ENCODE measurements at regions not wholly inside any gene's neighbourhood (a gene's known extent, or its start where the extent isn't known, plus 50 kb on each side); places are given as distances from the start of the nearest gene placed in this dataset.

DNA sequence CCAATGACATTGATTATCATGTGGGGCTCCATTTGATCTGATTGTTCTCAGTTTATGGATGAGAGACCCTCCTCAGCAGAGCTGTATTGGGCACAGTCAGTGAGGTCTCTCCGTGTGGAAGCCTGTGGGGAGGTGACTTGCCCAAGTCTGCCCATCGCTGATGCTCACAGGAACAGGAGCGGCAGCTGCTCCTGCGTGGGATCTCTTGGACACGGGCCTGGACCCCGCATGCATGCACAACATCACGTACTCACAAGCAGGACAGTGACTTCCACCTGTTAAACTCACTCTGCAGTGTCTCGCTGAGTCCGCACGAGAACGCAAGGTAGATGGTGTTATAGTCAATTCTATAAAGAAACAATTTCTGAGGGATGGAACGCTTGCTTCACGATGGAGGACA lies 55.0 kb downstream of the KCNF1 start:
- Mint-ChIP-seq H3K27me3 (ENCODE audit: insufficient read depth, unreplicated experiment) (peaks cover 26% of the 10 kb centered on the region), H3K4me1 (ENCODE audit: low read depth, unreplicated experiment) (no peaks in the 10 kb centered on the region), H3K36me3 (ENCODE audit: insufficient read depth, unreplicated experiment) (no peaks in the 10 kb centered on the region), H3K4me3 (ENCODE audit: unreplicated experiment) (no peak overlapping the region), H3K27ac (ENCODE audit: unreplicated experiment) (no peak overlapping the region), H3K9me3 (ENCODE audit: unreplicated experiment) (no peaks in the 10 kb centered on the region)
- Histone ChIP-seq H3K9me3 (no peaks in the 10 kb centered on the region), H3K4me3 (ENCODE audit: low read depth, low read length) (no peak overlapping the region), H3K4me1 (no peaks in the 10 kb centered on the region), H3K36me3 (ENCODE audit: control insufficient read depth, insufficient read depth, low read length) (no peaks in the 10 kb centered on the region), H3K27me3 (replicated peaks; ENCODE audit: control insufficient read depth, insufficient read depth, low read length) (peaks cover 4% of the 10 kb centered on the region; the same call in 1 of the 2 replicates)
- no TSS peak for BruUV-seq (replicated peaks)
- DNase-seq: no peak
- intact Hi-C loops (cut with micrococcal nuclease; ENCODE audit: unreplicated experiment): no loop called here
- ChIA-PET CTCF (interaction anchor here (1.2 kb wide), 1 partner anchor 134 kb away, joined by 3 read pairs; no protein-coding TSS in a partner anchor), POLR2A (no interaction called here)
- TF ChIP-seq, protein P1, sequence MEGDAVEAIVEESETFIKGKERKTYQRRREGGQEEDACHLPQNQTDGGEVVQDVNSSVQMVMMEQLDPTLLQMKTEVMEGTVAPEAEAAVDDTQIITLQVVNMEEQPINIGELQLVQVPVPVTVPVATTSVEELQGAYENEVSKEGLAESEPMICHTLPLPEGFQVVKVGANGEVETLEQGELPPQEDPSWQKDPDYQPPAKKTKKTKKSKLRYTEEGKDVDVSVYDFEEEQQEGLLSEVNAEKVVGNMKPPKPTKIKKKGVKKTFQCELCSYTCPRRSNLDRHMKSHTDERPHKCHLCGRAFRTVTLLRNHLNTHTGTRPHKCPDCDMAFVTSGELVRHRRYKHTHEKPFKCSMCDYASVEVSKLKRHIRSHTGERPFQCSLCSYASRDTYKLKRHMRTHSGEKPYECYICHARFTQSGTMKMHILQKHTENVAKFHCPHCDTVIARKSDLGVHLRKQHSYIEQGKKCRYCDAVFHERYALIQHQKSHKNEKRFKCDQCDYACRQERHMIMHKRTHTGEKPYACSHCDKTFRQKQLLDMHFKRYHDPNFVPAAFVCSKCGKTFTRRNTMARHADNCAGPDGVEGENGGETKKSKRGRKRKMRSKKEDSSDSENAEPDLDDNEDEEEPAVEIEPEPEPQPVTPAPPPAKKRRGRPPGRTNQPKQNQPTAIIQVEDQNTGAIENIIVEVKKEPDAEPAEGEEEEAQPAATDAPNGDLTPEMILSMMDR (IDR thresholded peaks at IDR 0.05; ENCODE audit: insufficient read depth in 1 of 2, low read depth in 1 of 2, low read length in 1 of 2, severe bottlenecking in 1 of 2, unreplicated experiment in 1 of 2): no peak

DNA sequence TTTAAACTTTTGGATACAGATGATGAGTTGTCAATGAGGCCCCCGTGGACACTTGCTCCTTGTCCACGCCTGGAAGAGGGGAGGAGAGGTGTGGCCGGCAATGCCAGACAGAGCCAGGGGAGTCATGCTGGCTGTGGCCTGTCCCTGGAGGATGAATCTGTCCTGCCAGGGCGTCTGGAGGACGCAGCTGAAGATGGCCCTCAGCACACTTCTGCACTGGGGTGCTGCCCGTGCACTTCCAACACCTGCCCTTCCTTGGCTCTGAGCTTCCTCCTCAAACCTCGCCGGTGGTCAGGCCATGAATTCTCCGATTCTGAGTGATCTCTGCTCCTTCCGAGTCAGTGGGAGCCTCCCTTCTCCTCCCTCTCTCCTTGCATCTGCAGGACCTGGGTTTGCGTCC lies 56.4 kb downstream of the KCNF1 start:
- BruUV-seq (replicated peaks): no TSS peak

DNA sequence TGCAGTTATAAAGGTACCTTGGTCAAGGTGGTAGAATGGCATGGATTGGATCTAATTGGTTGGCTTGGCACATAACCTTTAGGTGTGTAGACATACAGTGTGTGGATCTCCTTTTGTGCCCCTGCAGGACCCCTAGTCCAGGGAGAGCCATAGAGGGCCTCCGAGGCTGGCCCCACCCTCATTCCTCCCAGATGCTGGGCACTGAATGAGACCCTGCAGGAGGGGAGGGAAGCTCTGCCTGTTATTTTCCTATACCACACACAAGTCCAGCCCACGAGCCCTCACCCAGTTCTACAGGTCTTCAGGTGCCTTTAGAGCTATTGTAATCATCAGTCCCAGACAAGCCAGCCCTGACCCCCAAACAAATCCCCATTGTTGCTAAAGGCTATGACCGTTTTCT lies 58.9 kb downstream of the KCNF1 start:
- Histone ChIP-seq H3K9me3 (no peaks in the 10 kb centered on the region), H3K36me3 (ENCODE audit: control insufficient read depth, insufficient read depth, low read length) (no peaks in the 10 kb centered on the region), H3K27me3 (replicated peaks; ENCODE audit: control insufficient read depth, insufficient read depth, low read length) (no peaks in the 10 kb centered on the region; the same call in 1 of the 2 replicates), H3K4me1 (no peaks in the 10 kb centered on the region), H3K4me3 (ENCODE audit: low read depth, low read length) (no peak overlapping the region)
- Mint-ChIP-seq H3K27me3 (ENCODE audit: insufficient read depth, unreplicated experiment) (peaks cover 27% of the 10 kb centered on the region), H3K4me3 (ENCODE audit: unreplicated experiment) (no peak overlapping the region), H3K36me3 (ENCODE audit: insufficient read depth, unreplicated experiment) (no peaks in the 10 kb centered on the region), H3K9me3 (ENCODE audit: unreplicated experiment) (no peaks in the 10 kb centered on the region), H3K4me1 (ENCODE audit: low read depth, unreplicated experiment) (no peaks in the 10 kb centered on the region), H3K27ac (ENCODE audit: unreplicated experiment) (no peak overlapping the region)
- TF ChIP-seq, protein P1 (IDR thresholded peaks at IDR 0.05; ENCODE audit: insufficient read depth in 1 of 2, low read depth in 1 of 2, low read length in 1 of 2, severe bottlenecking in 1 of 2, unreplicated experiment in 1 of 2): no peak
- ChIA-PET POLR2A (no interaction called here), CTCF (no interaction called here)
- DNase-seq: no peak
- intact Hi-C loops (cut with micrococcal nuclease; ENCODE audit: unreplicated experiment): no loop called here
- no TSS peak for BruUV-seq (replicated peaks)

More for the DNA sequence above, 56.4 kb downstream of the KCNF1 start:
- TF ChIP-seq, protein P1 (IDR thresholded peaks at IDR 0.05; ENCODE audit: insufficient read depth in 1 of 2, low read depth in 1 of 2, low read length in 1 of 2, severe bottlenecking in 1 of 2, unreplicated experiment in 1 of 2): no peak
- Mint-ChIP-seq H3K27me3 (ENCODE audit: insufficient read depth, unreplicated experiment) (peaks cover 25% of the 10 kb centered on the region), H3K36me3 (ENCODE audit: insufficient read depth, unreplicated experiment) (no peaks in the 10 kb centered on the region), H3K4me3 (ENCODE audit: unreplicated experiment) (no peak overlapping the region), H3K27ac (ENCODE audit: unreplicated experiment) (no peak overlapping the region), H3K9me3 (ENCODE audit: unreplicated experiment) (no peaks in the 10 kb centered on the region), H3K4me1 (ENCODE audit: low read depth, unreplicated experiment) (no peaks in the 10 kb centered on the region)
- Histone ChIP-seq H3K27me3 (replicated peaks; ENCODE audit: control insufficient read depth, insufficient read depth, low read length) (peaks cover 4% of the 10 kb centered on the region; the same call in 1 of the 2 replicates), H3K36me3 (ENCODE audit: control insufficient read depth, insufficient read depth, low read length) (no peaks in the 10 kb centered on the region), H3K4me1 (no peaks in the 10 kb centered on the region), H3K4me3 (ENCODE audit: low read depth, low read length) (no peak overlapping the region), H3K9me3 (no peaks in the 10 kb centered on the region)
- intact Hi-C loops (cut with micrococcal nuclease; ENCODE audit: unreplicated experiment): no loop called here
- DNase-seq: no peak
- CTCF ChIA-PET: no interaction called here
- POLR2A ChIA-PET: interaction anchor here (0.6 kb wide), 1 partner anchor 168 kb away, joined by 3 read pairs; no protein-coding TSS in a partner anchor
